GM19099 (cell line): ENCODE measurements at regions not wholly inside any gene's neighbourhood (a gene's known extent, or its start where the extent isn't known, plus 50 kb on each side); places are given as distances from the start of the nearest gene placed in this dataset.

Source experiments
- POLR2A ChIP-seq: IDR thresholded peaks from 3 replicates; pipeline ENCODE4 v1.6.1; 2011; ENCODE audit warnings: low read depth; ENCODE audit not compliant: insufficient read length; ENCODE audit errors: extremely low read depth

DNA sequence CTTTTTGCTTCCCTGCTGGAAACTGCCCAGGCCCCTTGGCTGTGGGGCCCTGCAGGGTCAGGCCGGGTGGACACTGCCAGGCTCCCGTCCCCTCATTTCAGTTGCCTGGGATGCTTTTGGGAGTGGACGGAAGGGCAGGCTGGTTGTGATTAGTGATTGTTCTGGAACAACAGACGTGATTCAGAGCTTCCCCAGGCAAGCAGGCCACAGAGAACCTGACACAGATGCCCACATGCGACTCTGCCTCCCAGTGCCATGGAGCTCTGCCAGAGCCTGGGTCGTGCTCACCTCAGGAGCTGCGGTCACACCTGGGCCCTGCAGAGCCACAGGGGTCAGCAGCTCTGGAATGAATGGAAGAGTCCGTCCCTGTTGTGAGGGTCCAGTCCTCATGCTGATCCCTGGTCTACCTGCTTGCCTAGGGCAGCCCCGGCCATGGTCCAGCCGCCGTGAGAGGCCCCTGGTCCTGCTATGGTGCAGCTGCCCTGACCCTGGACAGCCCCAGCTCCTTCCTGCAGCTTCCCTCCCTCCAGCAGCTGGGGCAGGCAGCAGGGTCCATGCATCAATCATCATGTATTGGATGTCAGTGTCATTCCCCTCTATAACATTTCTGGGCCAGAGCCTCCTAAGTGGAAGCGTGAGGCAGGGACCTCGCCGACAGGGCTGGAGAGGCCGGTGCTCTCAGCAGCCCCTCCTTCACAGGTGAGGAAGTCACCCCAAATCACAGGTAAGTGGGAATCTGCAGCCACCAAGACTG is 518.6 kb upstream of the MYT1L start:
- no peak for TF ChIP-seq POLR2A

DNA sequence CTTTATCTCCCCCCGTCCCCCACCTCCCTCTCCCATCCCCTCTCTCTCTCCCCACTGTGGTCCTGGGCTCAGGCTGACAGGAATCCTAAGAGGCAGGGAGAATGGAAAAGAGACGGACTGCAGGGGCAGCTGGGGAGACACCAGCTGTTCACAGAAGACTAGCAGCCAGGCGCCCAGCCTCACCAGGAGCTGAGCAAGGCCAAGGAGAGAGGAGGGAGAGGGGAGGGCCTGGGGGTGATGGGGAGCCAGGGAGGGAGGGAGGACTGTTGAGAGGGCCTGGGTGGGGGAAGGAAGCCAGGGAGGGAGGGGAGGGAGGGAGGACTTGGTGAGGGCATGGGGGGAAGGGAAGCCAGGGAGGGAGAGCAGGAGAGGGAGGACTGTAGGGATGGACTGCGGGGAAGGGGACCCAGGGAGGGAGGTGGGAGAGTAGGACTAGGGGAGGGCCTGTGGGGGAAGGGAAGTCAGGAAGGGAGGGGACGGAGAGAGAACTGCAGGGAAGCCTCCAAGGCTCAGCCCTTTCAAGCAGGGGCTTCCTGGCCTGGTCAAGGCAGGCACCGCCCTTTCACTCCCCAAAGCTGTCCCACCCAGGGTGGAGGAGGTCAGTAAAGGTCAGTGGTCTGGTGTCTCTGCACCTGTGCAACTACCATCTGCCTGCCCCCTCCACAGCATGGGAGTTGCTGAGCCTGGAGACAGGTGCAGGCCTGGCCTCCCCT is 517.7 kb upstream of the MYT1L start:
- no peak for TF ChIP-seq POLR2A

GRCh38 chr2:2848198-2848597 is 517.1 kb upstream of the MYT1L start:
- no peak for TF ChIP-seq POLR2A

DNA sequence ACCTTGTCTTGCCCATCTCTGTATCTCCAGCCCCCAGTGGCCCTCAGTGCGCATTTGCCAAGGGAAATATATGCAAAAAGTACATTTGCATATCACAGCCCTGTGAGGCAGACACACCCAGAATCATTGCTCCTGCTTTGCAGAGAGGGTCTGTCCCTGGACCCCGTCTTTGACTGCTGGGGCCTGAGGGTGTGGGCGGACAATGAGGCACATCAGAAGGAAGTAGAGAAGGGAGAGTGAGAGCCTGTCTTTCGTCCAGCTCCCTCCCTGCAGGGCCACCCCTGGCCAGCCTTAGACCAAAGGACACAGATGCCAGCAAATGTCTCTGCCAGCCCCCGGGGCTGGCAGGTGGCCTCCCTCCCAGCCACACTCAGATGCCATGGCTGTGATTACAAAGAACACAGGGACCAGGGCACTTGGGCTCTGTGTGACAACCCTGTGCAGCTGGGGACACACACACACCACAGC is 516.2 kb upstream of the MYT1L start:
- TF ChIP-seq POLR2A, result no peak

- TF ChIP-seq POLR2A, result no peak
These were observed 515.5 kb upstream of the MYT1L start for GRCh38 chr2:2846332-2847208.

DNA sequence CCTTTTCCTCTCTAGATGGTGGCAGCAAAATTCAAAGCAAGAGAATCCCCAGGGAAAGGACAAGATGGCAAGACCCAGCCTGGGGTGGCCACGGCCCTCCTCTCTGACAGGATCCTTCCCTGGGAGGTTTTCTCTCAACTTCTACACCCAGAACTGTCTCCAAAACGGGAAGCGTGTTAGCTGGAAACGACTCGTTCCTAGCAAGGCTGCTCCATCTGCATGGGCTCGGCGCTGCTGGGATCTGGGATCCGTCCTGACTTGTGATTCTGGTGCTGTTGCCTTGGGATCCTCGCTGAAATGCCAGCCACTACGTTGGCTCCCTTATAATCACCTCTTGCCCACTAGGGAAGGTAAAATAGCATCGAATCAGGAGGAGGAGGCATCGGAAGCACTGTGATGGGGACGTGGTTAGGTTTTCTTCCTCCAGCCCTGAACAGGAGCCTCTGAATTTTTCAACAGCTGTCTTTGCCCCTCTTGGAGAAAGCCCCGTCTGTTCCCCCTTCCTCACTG is 514.8 kb upstream of the MYT1L start:
- TF ChIP-seq POLR2A, result no peak

- no peak for TF ChIP-seq POLR2A
These were observed 514.2 kb upstream of the MYT1L start for GRCh38 chr2:2845267-2845666.

DNA sequence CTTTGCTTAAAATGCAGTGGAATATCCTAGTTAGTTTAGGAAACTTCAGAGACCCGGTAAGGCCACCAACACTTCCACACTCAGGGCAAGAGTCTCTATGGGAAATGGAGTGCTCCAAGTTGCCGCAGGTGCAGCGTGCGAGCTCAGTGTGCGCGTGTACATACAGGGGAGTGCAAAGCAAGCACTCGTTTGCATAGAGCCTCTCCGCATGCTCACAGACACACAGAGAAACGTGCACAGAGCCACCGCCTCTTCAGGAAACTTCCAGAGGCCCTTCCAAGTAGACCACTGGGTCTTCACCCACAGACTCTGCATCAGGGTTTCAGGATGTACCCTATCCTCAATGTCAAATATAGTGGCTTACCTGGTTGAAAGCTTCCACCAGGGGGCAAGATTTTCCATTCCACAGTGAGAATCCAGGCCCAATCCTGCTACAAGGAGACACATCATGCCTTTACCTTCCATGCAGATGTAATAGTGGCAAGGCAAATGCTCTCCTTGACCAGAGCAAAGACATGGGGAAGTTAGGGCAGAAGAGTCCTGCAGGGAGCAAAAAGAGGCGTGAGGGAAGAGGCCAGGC is 513.0 kb upstream of the MYT1L start:
- no peak for TF ChIP-seq POLR2A

DNA sequence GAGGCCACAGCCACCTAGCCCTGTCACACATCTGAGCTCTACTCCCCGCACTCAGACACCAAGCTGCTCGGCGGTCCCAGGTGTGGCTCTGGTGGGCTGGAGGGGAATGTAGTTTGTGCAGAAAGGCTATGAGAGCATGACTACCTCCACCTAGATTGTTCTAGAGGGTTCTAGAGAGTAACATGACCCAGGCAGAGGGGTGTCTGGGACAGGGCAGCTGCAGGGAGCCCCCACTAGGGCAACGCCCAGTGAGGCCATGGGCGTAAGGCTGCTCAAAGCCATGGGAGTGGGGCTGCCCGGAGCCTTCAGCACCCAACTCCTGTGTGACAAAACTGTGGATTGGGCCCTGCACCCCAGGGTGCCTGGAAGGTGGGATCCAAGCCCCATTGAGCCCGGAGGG is 511.4 kb upstream of the MYT1L start:
- no peak for TF ChIP-seq POLR2A

DNA sequence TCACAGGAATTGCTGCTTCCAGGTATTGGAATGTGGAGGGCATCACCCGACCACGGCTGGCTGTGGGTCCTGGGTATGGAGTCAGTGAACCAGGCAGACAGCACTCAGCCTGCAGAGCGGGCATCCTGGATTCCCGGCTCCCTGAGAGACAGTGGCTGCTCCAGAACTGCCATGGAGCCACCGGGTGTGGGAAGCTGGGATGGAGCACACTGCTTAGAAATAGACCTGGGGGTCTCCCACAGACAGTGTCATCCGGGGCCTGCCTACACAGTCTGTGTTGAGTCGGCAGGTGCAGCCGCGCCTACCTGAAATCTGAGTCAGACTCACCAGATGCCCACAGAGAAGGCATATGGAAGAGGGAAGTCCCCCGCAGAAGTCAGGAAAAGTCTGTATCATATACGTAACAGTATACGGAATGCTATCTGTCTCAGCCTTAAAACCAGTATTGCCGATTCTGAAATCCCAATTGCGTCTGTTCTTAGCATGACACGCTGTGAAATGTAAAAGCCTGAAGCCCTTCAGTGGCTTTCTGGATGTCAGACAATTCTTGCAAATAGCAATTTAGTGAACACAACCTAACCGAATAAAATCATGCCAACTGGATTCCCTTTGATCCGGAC is 509.7 kb upstream of the MYT1L start:
- no peak for TF ChIP-seq POLR2A

- TF ChIP-seq POLR2A, result no peak
These were observed 508.9 kb upstream of the MYT1L start for GRCh38 chr2:2839782-2840531.

DNA sequence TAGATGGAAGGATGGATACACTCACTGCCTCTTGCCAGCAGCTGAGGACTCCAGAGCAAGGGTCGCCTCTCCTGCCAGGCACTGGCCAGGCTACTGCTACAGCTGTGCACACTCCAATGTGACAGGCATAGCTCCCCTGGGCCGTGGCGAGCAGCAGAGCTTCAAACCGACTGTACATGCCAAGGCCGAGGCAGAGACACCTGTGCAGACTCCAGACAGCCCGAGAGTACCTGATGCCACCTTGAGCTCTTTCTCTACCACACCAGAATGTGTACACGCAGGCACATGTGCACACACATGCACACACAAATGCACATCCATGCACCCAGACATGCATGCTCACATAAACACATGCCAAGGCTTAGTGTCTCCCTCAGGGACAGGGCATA is 508.3 kb upstream of the MYT1L start:
- no peak for TF ChIP-seq POLR2A

- no peak for TF ChIP-seq POLR2A
These were observed 507.4 kb upstream of the MYT1L start for GRCh38 chr2:2838548-2838845.
